ENCODE measurements at regions not wholly inside any gene's neighbourhood (a gene's known extent, or its start where the extent isn't known, plus 50 kb on each side); places are given as distances from the start of the nearest gene placed in this dataset.
A peak's percentile ranks its signal among the peaks of the same experiment; 100 is the strongest.
"Not testable (repeated sequence)": the region's sequence is repeated elsewhere in the genome, so short reads cannot be mapped to it uniquely, and the experiment has no call there.

- DNase-seq: no peak
These were observed 112.7 kb downstream of the TANC2 start for GRCh38 chr17:63078707-63079106.

- peak; percentile 29 for DNase-seq
These were observed 116.3 kb downstream of the TANC2 start for GRCh38 chr17:63082273-63082861.

GRCh38 chr17:63082952-63083351 is 116.9 kb downstream of the TANC2 start:
- DNase-seq: no peak

GRCh38 chr17:63086483-63087185 is 120.6 kb downstream of the TANC2 start:
- DNase-seq: no peak

GRCh38 chr17:63090358-63091114 is 124.5 kb downstream of the TANC2 start:
- not testable (repeated sequence) for DNase-seq

- DNase-seq: not testable (repeated sequence)
These were observed 125.9 kb downstream of the TANC2 start for GRCh38 chr17:63091909-63092308.

GRCh38 chr17:63094631-63095030 is 128.6 kb downstream of the TANC2 start:
- DNase-seq: no peak

GRCh38 chr17:63095459-63095858 is 129.4 kb downstream of the TANC2 start:
- DNase-seq: no peak

- no peak for DNase-seq
These were observed 129.8 kb downstream of the TANC2 start for GRCh38 chr17:63095879-63096278.

- no peak for DNase-seq
These were observed 130.4 kb downstream of the TANC2 start for GRCh38 chr17:63096426-63096825.

- DNase-seq: no peak
These were observed 133.4 kb downstream of the TANC2 start for GRCh38 chr17:63099425-63099824.

GRCh38 chr17:63102034-63102433 is 136.0 kb downstream of the TANC2 start:
- no peak for DNase-seq

- no peak for DNase-seq
These were observed 140.0 kb downstream of the TANC2 start for GRCh38 chr17:63106050-63106449.

GRCh38 chr17:63109661-63110060 is 143.6 kb downstream of the TANC2 start:
- DNase-seq: no peak

GRCh38 chr17:63113167-63113566 is 147.1 kb downstream of the TANC2 start:
- no peak for DNase-seq

- no peak for DNase-seq
These were observed 150.2 kb downstream of the TANC2 start for GRCh38 chr17:63116228-63116627.

GRCh38 chr17:63116967-63117830 is 151.2 kb downstream of the TANC2 start:
- peak; percentile 74 for DNase-seq

GRCh38 chr17:63120406-63120805 is 154.4 kb downstream of the TANC2 start:
- DNase-seq: no peak

- DNase-seq: no peak
These were observed 158.5 kb downstream of the TANC2 start for GRCh38 chr17:63124536-63124935.

GRCh38 chr17:63124958-63125357 is 158.9 kb downstream of the TANC2 start:
- no peak for DNase-seq

- DNase-seq: no peak
These were observed 160.0 kb downstream of the TANC2 start for GRCh38 chr17:63125987-63126386.

- DNase-seq: no peak
These were observed 160.6 kb downstream of the TANC2 start for GRCh38 chr17:63126607-63127006.
